Activated naive CD8-positive, alpha-beta T cell treated with anti-CD3 and anti-CD28 coated beads, Interleukin-2, amount 50 U/mL, for 24 hours (primary cell): ENCODE measurements at regions not wholly inside any gene's neighbourhood (a gene's known extent, or its start where the extent isn't known, plus 50 kb on each side); places are given as distances from the start of the nearest gene placed in this dataset.

Experiments used
- ATAC-seq: fragments of 150-1000 bp; cut with Tn5 transposase; one replicate; pipeline ENCODE4 v1.10.0; 2021
- DNase-seq: peaks from one replicate; pipeline ENCODE4 v3.0.0; 2021
- H3K27ac Mint-ChIP-seq: one replicate; pipeline ENCODE4 v1.8.0; 2021; ENCODE audit warnings: mild to moderate bottlenecking, mixed read lengths
- H3K27me3 Mint-ChIP-seq: one replicate; pipeline ENCODE4 v1.8.0; 2021; ENCODE audit warnings: mixed read lengths
- H3K36me3 Mint-ChIP-seq: one replicate; pipeline ENCODE4 v1.8.0; 2021; ENCODE audit warnings: low read depth, mixed read lengths
- H3K4me1 Mint-ChIP-seq: one replicate; pipeline ENCODE4 v1.8.0; 2021; ENCODE audit warnings: mixed read lengths
- H3K4me3 Mint-ChIP-seq: one replicate; pipeline ENCODE4 v1.8.0; 2021; ENCODE audit warnings: mild to moderate bottlenecking, moderate library complexity, mixed read lengths
- H3K9me3 Mint-ChIP-seq: one replicate; pipeline ENCODE4 v1.8.0; 2021; ENCODE audit warnings: mixed read lengths

DNA sequence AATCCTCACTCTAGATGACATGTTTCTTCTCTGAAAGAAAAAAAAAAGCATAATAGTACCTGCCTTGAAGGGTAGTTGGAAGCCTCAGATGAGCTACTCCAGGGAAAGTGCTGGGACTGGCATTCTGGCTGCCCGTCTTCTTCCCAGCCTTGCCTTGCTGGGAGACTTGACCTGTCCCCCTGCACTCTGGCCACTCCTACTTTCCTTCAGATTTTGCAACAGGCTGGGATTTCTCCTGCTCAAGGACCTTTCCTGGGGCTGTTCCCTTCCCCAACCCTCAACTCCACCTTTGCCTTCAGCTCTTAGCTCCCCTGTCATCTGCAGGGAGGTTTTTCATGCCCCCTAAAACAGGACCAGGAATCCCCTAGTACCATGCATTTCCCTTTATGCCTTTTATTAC is 609.9 kb upstream of the CFAP20DC start:
- H3K4me3 Mint-ChIP-seq = no peak overlapping the region

DNA sequence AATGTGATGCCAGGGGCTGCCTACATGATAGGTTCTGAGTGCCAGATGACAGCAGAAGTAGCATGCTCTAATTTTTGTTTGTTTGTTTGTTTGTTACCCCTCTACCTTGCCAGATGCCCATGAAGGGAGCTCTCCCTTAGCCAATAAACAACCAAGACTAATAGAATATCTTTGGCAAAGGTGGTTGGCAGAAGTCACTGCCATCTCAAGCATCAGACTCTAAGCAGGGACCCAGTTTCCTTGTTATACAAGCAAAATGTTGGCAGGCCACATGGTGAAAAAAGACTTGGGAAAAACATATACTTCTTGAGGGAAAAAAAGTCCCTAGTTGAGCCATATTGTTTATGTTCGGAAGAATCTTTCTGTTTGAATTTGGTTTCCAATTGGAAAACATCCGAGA is 609.0 kb upstream of the CFAP20DC start:
- H3K36me3 Mint-ChIP-seq = no peaks in the 10 kb centered on the region
- H3K27ac Mint-ChIP-seq = no peak overlapping the region
- ATAC-seq (no peak), DNase-seq (no peak)
- H3K9me3 Mint-ChIP-seq = no peaks in the 10 kb centered on the region
- no peak overlapping the region for H3K4me3 Mint-ChIP-seq
- peaks cover 2% of the 10 kb centered on the region for H3K27me3 Mint-ChIP-seq
- H3K4me1 Mint-ChIP-seq = no peaks in the 10 kb centered on the region

More for the DNA sequence above, 609.9 kb upstream of the CFAP20DC start:
- Mint-ChIP-seq H3K9me3 (no peaks in the 10 kb centered on the region), H3K27ac (no peak overlapping the region), H3K27me3 (peaks cover 2% of the 10 kb centered on the region), H3K36me3 (no peaks in the 10 kb centered on the region), H3K4me1 (no peaks in the 10 kb centered on the region)
- ATAC-seq = no peak
- no peak for DNase-seq

- ATAC-seq (no peak), DNase-seq (no peak)
- Mint-ChIP-seq H3K9me3 (no peaks in the 10 kb centered on the region), H3K36me3 (no peaks in the 10 kb centered on the region), H3K27me3 (peaks cover 2% of the 10 kb centered on the region), H3K4me3 (no peak overlapping the region), H3K27ac (no peak overlapping the region), H3K4me1 (no peaks in the 10 kb centered on the region)
Measured at GRCh38 chr3:59658274-59658673, 608.4 kb upstream of the CFAP20DC start.

GRCh38 chr3:59655418-59656015 is 605.7 kb upstream of the CFAP20DC start:
- H3K27me3 Mint-ChIP-seq = peaks cover 2% of the 10 kb centered on the region
- no peak overlapping the region for H3K4me3 Mint-ChIP-seq
- H3K9me3 Mint-ChIP-seq = peaks cover 13% of the 10 kb centered on the region
- no peak for ATAC-seq
- DNase-seq = no peak
- H3K27ac Mint-ChIP-seq = no peak overlapping the region
- no peaks in the 10 kb centered on the region for H3K36me3 Mint-ChIP-seq
- no peaks in the 10 kb centered on the region for H3K4me1 Mint-ChIP-seq

GRCh38 chr3:59654480-59655417 is 604.9 kb upstream of the CFAP20DC start:
- H3K27ac Mint-ChIP-seq = no peak overlapping the region
- no peaks in the 10 kb centered on the region for H3K36me3 Mint-ChIP-seq
- peaks cover 2% of the 10 kb centered on the region for H3K27me3 Mint-ChIP-seq
- H3K4me1 Mint-ChIP-seq = no peaks in the 10 kb centered on the region
- peaks cover 21% of the 10 kb centered on the region for H3K9me3 Mint-ChIP-seq
- no peak overlapping the region for H3K4me3 Mint-ChIP-seq
- ATAC-seq = no peak
- no peak for DNase-seq

DNA sequence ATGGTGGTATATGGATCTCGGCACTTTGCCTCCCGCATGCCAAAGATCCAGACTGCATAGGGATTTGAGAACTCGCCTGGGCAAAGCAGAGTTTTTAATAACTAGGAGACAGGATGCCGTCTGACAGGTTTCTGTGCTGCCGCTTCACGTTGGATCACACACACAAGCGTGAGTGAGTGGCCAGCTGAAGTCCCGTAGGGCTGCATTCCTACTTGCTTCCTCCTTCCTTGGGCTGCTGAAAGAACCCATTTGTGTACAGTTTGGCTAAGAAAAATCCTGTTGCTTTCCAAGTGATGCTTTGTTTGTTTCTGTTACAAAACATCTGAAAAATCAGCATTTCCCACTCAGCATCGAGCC is 604.3 kb upstream of the CFAP20DC start:
- DNase-seq (no peak), ATAC-seq (no peak)
- no peaks in the 10 kb centered on the region for H3K4me1 Mint-ChIP-seq
- no peak overlapping the region for H3K27ac Mint-ChIP-seq
- H3K4me3 Mint-ChIP-seq = no peak overlapping the region
- peaks cover 2% of the 10 kb centered on the region for H3K27me3 Mint-ChIP-seq
- peaks cover 27% of the 10 kb centered on the region for H3K9me3 Mint-ChIP-seq
- no peaks in the 10 kb centered on the region for H3K36me3 Mint-ChIP-seq

GRCh38 chr3:59653405-59654122 is 603.7 kb upstream of the CFAP20DC start:
- no peaks in the 10 kb centered on the region for H3K4me1 Mint-ChIP-seq
- no peak for DNase-seq
- H3K27ac Mint-ChIP-seq = no peak overlapping the region
- H3K27me3 Mint-ChIP-seq = peaks cover 2% of the 10 kb centered on the region
- H3K9me3 Mint-ChIP-seq = peaks cover 27% of the 10 kb centered on the region
- no peaks in the 10 kb centered on the region for H3K36me3 Mint-ChIP-seq
- ATAC-seq = no peak
- H3K4me3 Mint-ChIP-seq = no peak overlapping the region

GRCh38 chr3:59644479-59645402 is 594.9 kb upstream of the CFAP20DC start:
- ATAC-seq (no peak), DNase-seq (no peak)
- Mint-ChIP-seq H3K36me3 (no peaks in the 10 kb centered on the region), H3K4me3 (no peak overlapping the region), H3K9me3 (peaks cover 11% of the 10 kb centered on the region), H3K27me3 (no peaks in the 10 kb centered on the region), H3K27ac (no peak overlapping the region), H3K4me1 (no peaks in the 10 kb centered on the region)

GRCh38 chr3:59641169-59641899 is 591.5 kb upstream of the CFAP20DC start:
- no peak overlapping the region for H3K27ac Mint-ChIP-seq
- no peaks in the 10 kb centered on the region for H3K4me1 Mint-ChIP-seq
- no peaks in the 10 kb centered on the region for H3K27me3 Mint-ChIP-seq
- H3K36me3 Mint-ChIP-seq = no peaks in the 10 kb centered on the region
- no peak for DNase-seq
- H3K4me3 Mint-ChIP-seq = no peak overlapping the region
- no peaks in the 10 kb centered on the region for H3K9me3 Mint-ChIP-seq
- ATAC-seq = no peak

GRCh38 chr3:59632760-59633573 is 583.1 kb upstream of the CFAP20DC start:
- no peak overlapping the region for H3K27ac Mint-ChIP-seq
- no peaks in the 10 kb centered on the region for H3K36me3 Mint-ChIP-seq
- H3K4me1 Mint-ChIP-seq = no peaks in the 10 kb centered on the region
- H3K27me3 Mint-ChIP-seq = no peaks in the 10 kb centered on the region
- H3K9me3 Mint-ChIP-seq = no peaks in the 10 kb centered on the region
- no peak overlapping the region for H3K4me3 Mint-ChIP-seq
- DNase-seq (no peak), ATAC-seq (no peak)

- no peaks in the 10 kb centered on the region for H3K9me3 Mint-ChIP-seq
- no peak overlapping the region for H3K27ac Mint-ChIP-seq
- no peaks in the 10 kb centered on the region for H3K4me1 Mint-ChIP-seq
- H3K36me3 Mint-ChIP-seq = no peaks in the 10 kb centered on the region
- no peak overlapping the region for H3K4me3 Mint-ChIP-seq
- DNase-seq = no peak
- ATAC-seq = no peak
- no peaks in the 10 kb centered on the region for H3K27me3 Mint-ChIP-seq
Measured at GRCh38 chr3:59631482-59631881, 581.7 kb upstream of the CFAP20DC start.

DNA sequence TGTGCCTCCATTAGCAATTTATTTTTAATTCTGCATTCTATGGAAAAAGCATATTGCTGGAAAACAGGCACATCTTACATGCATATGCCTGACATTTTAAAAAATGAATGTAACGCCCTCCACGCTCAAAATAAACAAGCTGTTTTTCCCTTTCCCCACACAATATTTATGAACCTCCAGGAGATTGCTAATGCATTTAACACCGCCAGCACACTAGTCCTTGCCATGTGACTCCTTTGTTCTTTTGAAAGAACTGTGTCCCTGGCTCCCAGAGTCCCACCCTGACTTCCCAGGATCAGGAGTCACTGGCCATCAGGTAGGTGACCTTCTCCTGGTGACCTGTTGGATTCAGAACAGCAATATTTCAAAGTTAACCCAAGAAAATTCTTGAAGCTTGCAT is 571.2 kb upstream of the CFAP20DC start:
- H3K27ac Mint-ChIP-seq = no peak overlapping the region
- no peaks in the 10 kb centered on the region for H3K4me1 Mint-ChIP-seq
- H3K4me3 Mint-ChIP-seq = no peak overlapping the region
- H3K9me3 Mint-ChIP-seq = peaks cover 6% of the 10 kb centered on the region
- no peak for DNase-seq
- ATAC-seq = no peak
- H3K36me3 Mint-ChIP-seq = no peaks in the 10 kb centered on the region
- H3K27me3 Mint-ChIP-seq = no peaks in the 10 kb centered on the region

- Mint-ChIP-seq H3K9me3 (peaks cover 6% of the 10 kb centered on the region), H3K4me3 (no peak overlapping the region), H3K27ac (no peak overlapping the region), H3K4me1 (no peaks in the 10 kb centered on the region), H3K36me3 (no peaks in the 10 kb centered on the region), H3K27me3 (no peaks in the 10 kb centered on the region)
- ATAC-seq (no peak), DNase-seq (no peak)
Measured at GRCh38 chr3:59620325-59620724, 570.5 kb upstream of the CFAP20DC start.
